Middle frontal gyrus (tissue), 1 donor: ENCODE measurements at regions not wholly inside any gene's neighbourhood (a gene's known extent, or its start where the extent isn't known, plus 50 kb on each side); places are given as distances from the start of the nearest gene placed in this dataset.
"Not testable (repeated sequence)": the region's sequence is repeated elsewhere in the genome, so short reads cannot be mapped to it uniquely, and the experiment has no call there.

Experiments used
- DNase-seq: peaks from one replicate; pipeline ENCODE4 v3.0.0-alpha.2; 2015; ENCODE audit warnings: low spot score; ENCODE audit errors: extremely low spot score

GRCh38 chrX:14351611-14352303 lies 177.6 kb upstream of the GLRA2 start:
- no peak for DNase-seq

- no peak for DNase-seq
Measured at GRCh38 chrX:14347523-14347922, 181.8 kb upstream of the GLRA2 start.

- no peak for DNase-seq
Measured at GRCh38 chrX:14344172-14344940, 185.0 kb upstream of the GLRA2 start.

GRCh38 chrX:14309431-14309830 lies 219.9 kb upstream of the GLRA2 start:
- DNase-seq, result no peak

GRCh38 chrX:14308976-14309375 lies 220.4 kb upstream of the GLRA2 start:
- DNase-seq, result not testable (repeated sequence)

GRCh38 chrX:14303891-14304290 lies 225.4 kb upstream of the GLRA2 start:
- no peak for DNase-seq

- DNase-seq, result not testable (repeated sequence)
Measured at GRCh38 chrX:14302561-14302960, 226.8 kb upstream of the GLRA2 start.

GRCh38 chrX:14300376-14300775 lies 229.0 kb upstream of the GLRA2 start:
- no peak for DNase-seq

GRCh38 chrX:14295426-14295825 lies 233.9 kb upstream of the GLRA2 start:
- no peak for DNase-seq

- no peak for DNase-seq
Measured at GRCh38 chrX:14291666-14292500, 237.5 kb upstream of the GLRA2 start.

GRCh38 chrX:14290335-14290734 lies 239.0 kb upstream of the GLRA2 start:
- DNase-seq, result no peak

GRCh38 chrX:14274691-14275090 lies 245.0 kb upstream of the GEMIN8 start:
- DNase-seq, result peak; percentile 7

GRCh38 chrX:14267216-14267615 lies 237.5 kb upstream of the GEMIN8 start:
- DNase-seq, result no peak

GRCh38 chrX:14266705-14267104 lies 237.0 kb upstream of the GEMIN8 start:
- no peak for DNase-seq

- DNase-seq, result no peak
Measured at GRCh38 chrX:14243823-14244222, 214.1 kb upstream of the GEMIN8 start.

- DNase-seq, result no peak
Measured at GRCh38 chrX:14235004-14235403, 205.3 kb upstream of the GEMIN8 start.

GRCh38 chrX:14232688-14233087 lies 203.0 kb upstream of the GEMIN8 start:
- DNase-seq, result no peak

- DNase-seq, result no peak
Measured at GRCh38 chrX:14228611-14229010, 198.9 kb upstream of the GEMIN8 start.

GRCh38 chrX:14220386-14220944 lies 190.8 kb upstream of the GEMIN8 start:
- no peak for DNase-seq

- DNase-seq, result no peak
Measured at GRCh38 chrX:14209034-14209433, 179.3 kb upstream of the GEMIN8 start.

- DNase-seq, result no peak
Measured at GRCh38 chrX:14194711-14195110, 165.0 kb upstream of the GEMIN8 start.

GRCh38 chrX:14193547-14193946 lies 163.9 kb upstream of the GEMIN8 start:
- DNase-seq, result no peak
